Gastrocnemius medialis (tissue), 4 donors: ENCODE measurements at regions not wholly inside any gene's neighbourhood (a gene's known extent, or its start where the extent isn't known, plus 50 kb on each side); places are given as distances from the start of the nearest gene placed in this dataset.

Experiments
- ATAC-seq, 2 donors: fragments of 150-250 bp; one replicate each; pipeline ENCODE4 v1.9.1; 2016
- DNase-seq, 2 donors: peaks; one replicate each; pipeline ENCODE4 v3.0.0-alpha.2; 2019
- H3K27ac ChIP-seq, 4 donors: fragments of 200-600 bp; sonication (generic); 1 replicate in 1 of 4; 2 replicates in 3 of 4; pipeline ENCODE4 v1.5.1; 2016 to 2018; ENCODE audit warnings: mild to moderate bottlenecking in 2 of 4, moderate library complexity in 1 of 4
- H3K27me3 ChIP-seq, 3 donors: fragments of 200-600 bp; sonication (generic) in 2 of 3; 1 replicate in 1 of 3; 2 replicates in 2 of 3; pipeline versions ENCODE4 v1.5.1 to v1.6.0; 2016 to 2019; ENCODE audit warnings: mild to moderate bottlenecking in 1 of 3, moderate library complexity in 1 of 3
- H3K36me3 ChIP-seq, 2 donors: fragments of 200-600 bp; sonication (generic) in 1 of 2; one replicate each; pipeline ENCODE4 v1.5.1; 2017 to 2018
- H3K4me1 ChIP-seq, 2 donors: fragments of 200-600 bp; sonication (generic) in 1 of 2; one replicate each; pipeline ENCODE4 v1.5.1; 2016 to 2017; ENCODE audit warnings: mild to moderate bottlenecking in 2 of 2
- H3K4me3 ChIP-seq, 4 donors: fragments of 200-600 bp; sonication (generic) in 3 of 4; 1 replicate in 1 of 4; 2 replicates in 3 of 4; pipeline ENCODE4 v1.5.1; 2016 to 2019; ENCODE audit warnings: mild to moderate bottlenecking in 2 of 4
- H3K9me3 ChIP-seq, 3 donors: fragments of 200-600 bp; sonication (generic) in 2 of 3; 1 replicate in 1 of 3; 2 replicates in 2 of 3; pipeline ENCODE4 v1.5.1; 2016 to 2019
- POLR2A ChIP-seq, 2 donors: fragments of 450-650 bp; IDR thresholded peaks; one replicate each; pipeline ENCODE4 v1.6.1; 2017; ENCODE audit warnings: antibody characterized with exemption in 2 of 2, mild to moderate bottlenecking in 2 of 2, moderate library complexity in 2 of 2
- in situ Hi-C, 4 donors: fragments of 200-750 bp; cut with MboI; loops; one replicate each; pipeline versions ENCODE4 v1.15.0 to v1.8.0; 2017; ENCODE audit warnings: low sequenced_read_pairs in 4 of 4
- intact Hi-C: fragments of 100-400 bp; cut with DNase I; formaldehyde crosslinking; loops from one replicate; pipeline ENCODE4 v1.15.1; 2023; ENCODE audit warnings: low total_unique reads
- TF ChIP-seq, protein P1 (sequence below), 5 experiments: fragments of 450-650 bp in 3 of 5; fragments of 200-600 bp in 2 of 5; sonication (generic) in 2 of 5; IDR thresholded peaks in 4 of 5; conservative IDR thresholded peaks in 1 of 5; 1 replicate in 4 of 5; 2 replicates in 1 of 5; pipeline ENCODE4 v1.5.1; 2016 to 2019; ENCODE audit warnings: antibody characterized with exemption in 5 of 5, mild to moderate bottlenecking in 3 of 5, moderate library complexity in 3 of 5

DNA sequence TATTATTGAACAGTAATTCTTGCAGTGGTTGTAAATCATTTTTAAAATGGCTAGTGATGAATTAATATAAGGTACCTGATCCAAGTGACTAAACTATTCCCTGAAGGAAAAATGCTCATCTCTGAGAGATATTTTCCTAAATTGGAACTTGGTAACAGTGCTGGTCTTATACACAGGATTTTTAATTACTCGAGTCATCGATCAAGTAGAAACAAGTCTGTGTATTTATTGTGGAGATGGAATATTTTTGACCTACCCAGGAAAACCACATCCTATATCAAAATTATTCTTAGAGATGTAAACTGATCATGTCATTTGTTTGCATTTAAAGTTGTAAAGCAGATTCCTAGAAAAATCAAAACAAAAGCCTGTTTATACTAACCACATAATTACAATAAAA is 166.9 kb downstream of the MOXD1 start:
- Histone ChIP-seq H3K27ac (no peak overlapping the region), H3K9me3 (no peaks in the 10 kb centered on the region), H3K4me3 (no peak overlapping the region), H3K4me1 (no peaks in the 10 kb centered on the region), H3K36me3 (no peaks in the 10 kb centered on the region), H3K27me3 (no peaks in the 10 kb centered on the region)
- TF ChIP-seq, protein P1, sequence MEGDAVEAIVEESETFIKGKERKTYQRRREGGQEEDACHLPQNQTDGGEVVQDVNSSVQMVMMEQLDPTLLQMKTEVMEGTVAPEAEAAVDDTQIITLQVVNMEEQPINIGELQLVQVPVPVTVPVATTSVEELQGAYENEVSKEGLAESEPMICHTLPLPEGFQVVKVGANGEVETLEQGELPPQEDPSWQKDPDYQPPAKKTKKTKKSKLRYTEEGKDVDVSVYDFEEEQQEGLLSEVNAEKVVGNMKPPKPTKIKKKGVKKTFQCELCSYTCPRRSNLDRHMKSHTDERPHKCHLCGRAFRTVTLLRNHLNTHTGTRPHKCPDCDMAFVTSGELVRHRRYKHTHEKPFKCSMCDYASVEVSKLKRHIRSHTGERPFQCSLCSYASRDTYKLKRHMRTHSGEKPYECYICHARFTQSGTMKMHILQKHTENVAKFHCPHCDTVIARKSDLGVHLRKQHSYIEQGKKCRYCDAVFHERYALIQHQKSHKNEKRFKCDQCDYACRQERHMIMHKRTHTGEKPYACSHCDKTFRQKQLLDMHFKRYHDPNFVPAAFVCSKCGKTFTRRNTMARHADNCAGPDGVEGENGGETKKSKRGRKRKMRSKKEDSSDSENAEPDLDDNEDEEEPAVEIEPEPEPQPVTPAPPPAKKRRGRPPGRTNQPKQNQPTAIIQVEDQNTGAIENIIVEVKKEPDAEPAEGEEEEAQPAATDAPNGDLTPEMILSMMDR (IDR thresholded peaks at IDR 0.05 in 4 of 5, conservative IDR thresholded peaks at IDR 0.05 in 1 of 5) = no peak
- no peak for TF ChIP-seq POLR2A (IDR thresholded peaks at IDR 0.05)
- in situ Hi-C loops = no loop called here
- ATAC-seq (no peak), DNase-seq (no peak)
- intact Hi-C loops = no loop called here

DNA sequence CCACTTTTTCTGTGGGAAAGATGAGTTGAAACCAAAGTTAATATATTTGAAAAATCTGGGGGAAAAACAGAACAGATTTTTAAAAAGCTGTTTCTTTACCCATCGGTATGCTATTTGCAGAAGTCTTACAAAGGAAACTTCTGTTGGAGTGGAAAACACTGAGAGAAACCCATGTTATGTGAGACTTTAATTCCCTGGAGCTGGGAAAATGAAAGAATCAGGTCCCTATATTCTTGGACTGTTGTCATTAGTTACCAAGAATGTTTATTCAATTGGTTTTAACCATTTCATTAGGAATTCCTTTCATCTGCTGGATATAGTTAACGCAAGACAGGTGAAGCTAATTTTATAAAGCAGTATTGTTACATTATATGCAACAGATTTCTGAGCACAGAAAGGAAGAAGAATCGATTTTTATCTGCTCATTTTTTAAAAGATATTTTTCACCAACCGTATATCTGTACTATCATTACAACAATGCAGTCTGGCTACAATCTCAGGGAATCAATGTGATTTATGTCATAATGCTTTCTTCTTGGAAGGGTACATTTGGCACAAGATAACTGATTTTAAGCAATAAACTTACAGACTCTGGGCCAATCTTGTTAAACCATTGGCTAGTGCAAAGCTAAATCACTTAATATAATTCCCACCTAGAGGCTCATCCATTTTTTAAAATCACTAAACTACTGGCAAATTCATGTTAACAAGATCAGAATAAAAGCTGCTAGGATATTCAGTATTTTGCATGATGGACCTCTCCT is 170.0 kb downstream of the MOXD1 start:
- Histone ChIP-seq H3K9me3 (no peaks in the 10 kb centered on the region), H3K27ac (no peak overlapping the region), H3K36me3 (no peaks in the 10 kb centered on the region), H3K4me3 (no peak overlapping the region), H3K4me1 (no peaks in the 10 kb centered on the region), H3K27me3 (no peaks in the 10 kb centered on the region)
- no peak for TF ChIP-seq POLR2A (IDR thresholded peaks at IDR 0.05)
- TF ChIP-seq, protein P1 (IDR thresholded peaks at IDR 0.05 in 4 of 5, conservative IDR thresholded peaks at IDR 0.05 in 1 of 5) = no peak
- no peak for ATAC-seq
- intact Hi-C loops (no loop called here), in situ Hi-C loops (no loop called here)
- DNase-seq = no peak

DNA sequence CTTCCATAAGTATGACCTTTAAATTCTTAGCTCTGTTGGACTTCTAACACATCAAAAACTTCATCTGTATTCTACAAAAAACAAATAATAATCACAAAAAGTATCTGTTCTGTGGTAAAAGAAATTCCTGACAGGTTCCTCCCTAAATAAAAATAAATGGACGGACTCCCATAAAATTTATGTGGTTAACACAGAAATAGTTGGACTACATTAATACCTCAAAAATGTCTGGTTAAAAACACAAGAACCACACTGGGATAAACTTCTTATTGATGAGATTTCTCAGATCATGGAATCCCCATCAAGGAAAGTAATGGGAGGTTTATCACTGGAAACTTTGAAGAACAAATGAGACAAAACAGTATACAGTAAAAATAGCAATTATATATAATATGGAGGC is 172.4 kb downstream of the MOXD1 start:
- no peaks in the 10 kb centered on the region for H3K36me3 ChIP-seq
- no peaks in the 10 kb centered on the region for H3K27me3 ChIP-seq
- H3K4me3 ChIP-seq = no peak overlapping the region
- no peak for ATAC-seq
- DNase-seq = no peak
- H3K4me1 ChIP-seq = no peaks in the 10 kb centered on the region
- intact Hi-C loops = no loop called here
- no peak overlapping the region for H3K27ac ChIP-seq
- TF ChIP-seq, protein P1 (IDR thresholded peaks at IDR 0.05 in 4 of 5, conservative IDR thresholded peaks at IDR 0.05 in 1 of 5) = no peak
- no peak for TF ChIP-seq POLR2A (IDR thresholded peaks at IDR 0.05)
- in situ Hi-C loops = no loop called here
- no peaks in the 10 kb centered on the region for H3K9me3 ChIP-seq

DNA sequence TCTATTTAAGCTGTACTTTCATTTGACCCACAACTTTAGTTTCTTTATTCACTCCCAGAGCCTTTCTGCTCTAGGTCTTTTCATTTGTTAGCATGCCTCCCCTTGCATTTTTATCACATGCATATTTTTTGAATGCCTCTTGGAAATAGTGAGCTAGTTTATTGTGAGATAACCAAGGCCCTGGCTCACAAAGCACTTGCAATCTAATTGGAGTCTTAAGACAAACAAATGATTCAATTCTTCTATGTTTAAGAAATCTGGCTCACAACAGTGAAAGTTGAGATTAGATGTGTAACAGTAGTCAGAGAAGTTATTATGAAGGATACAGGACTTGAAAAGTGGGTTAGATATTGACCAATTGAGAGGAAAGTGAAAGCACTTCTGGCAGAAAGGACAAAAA is 173.4 kb downstream of the MOXD1 start:
- no peak for TF ChIP-seq POLR2A (IDR thresholded peaks at IDR 0.05)
- TF ChIP-seq, protein P1 (IDR thresholded peaks at IDR 0.05 in 4 of 5, conservative IDR thresholded peaks at IDR 0.05 in 1 of 5) = no peak
- Histone ChIP-seq H3K36me3 (no peaks in the 10 kb centered on the region), H3K27me3 (no peaks in the 10 kb centered on the region), H3K4me3 (no peak overlapping the region), H3K4me1 (no peaks in the 10 kb centered on the region), H3K27ac (no peak overlapping the region), H3K9me3 (no peaks in the 10 kb centered on the region)
- ATAC-seq (no peak), DNase-seq (no peak)
- in situ Hi-C loops = no loop called here
- intact Hi-C loops = no loop called here

DNA sequence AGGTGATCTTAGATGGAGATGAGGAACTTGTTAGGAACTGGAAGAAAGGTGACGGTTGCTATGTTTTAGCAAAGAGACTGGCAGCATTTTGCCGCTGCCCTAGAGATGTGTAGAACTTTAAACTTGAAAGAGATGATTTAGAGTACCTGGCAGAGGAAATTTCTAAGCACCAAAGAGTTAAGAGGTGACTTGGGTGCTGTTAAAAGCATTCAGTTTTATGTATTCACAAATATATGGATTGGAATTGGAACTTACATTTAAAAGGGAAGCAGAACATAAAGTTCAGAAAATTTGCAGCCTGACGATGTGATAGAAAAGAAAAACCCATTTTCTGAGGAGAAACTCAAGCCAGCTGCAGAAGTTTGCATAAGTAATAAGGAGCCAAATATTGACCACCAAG is 176.3 kb downstream of the MOXD1 start:
- in situ Hi-C loops = loop anchor here in 3 of 4 donors (5.0 to 25.0 kb wide), 3 partner anchors 303 to 538 kb away; no protein-coding TSS in a partner anchor
- ATAC-seq = no peak
- intact Hi-C loops = no loop called here

More for the DNA sequence above, 176.3 kb downstream of the MOXD1 start:
- no peaks in the 10 kb centered on the region for H3K36me3 ChIP-seq
- H3K4me1 ChIP-seq = no peaks in the 10 kb centered on the region
- H3K4me3 ChIP-seq = no peak overlapping the region
- no peak for DNase-seq
- no peaks in the 10 kb centered on the region for H3K9me3 ChIP-seq
- TF ChIP-seq POLR2A (IDR thresholded peaks at IDR 0.05) = no peak
- TF ChIP-seq, protein P1 (IDR thresholded peaks at IDR 0.05 in 4 of 5, conservative IDR thresholded peaks at IDR 0.05 in 1 of 5) = no peak
- no peaks in the 10 kb centered on the region for H3K27me3 ChIP-seq
- H3K27ac ChIP-seq = no peak overlapping the region
